Kidney (tissue), 13 donors: ENCODE measurements at regions not wholly inside any gene's neighbourhood (a gene's known extent, or its start where the extent isn't known, plus 50 kb on each side); places are given as distances from the start of the nearest gene placed in this dataset.

Source experiments
- DNase-seq, 5 donors: peaks; one replicate each; pipeline ENCODE4 v3.0.0-alpha.2; 2013 to 2020
- FAIRE-seq: peaks from 2 replicates; lab custom pipeline; 2012; peaks lifted over from hg19 to GRCh38; lab: Jason Lieb, UNC
- H3K27ac ChIP-seq, 2 donors: one replicate each; pipeline ENCODE4 v1.7.0; 2013; ENCODE audit warnings: low read depth in 2 of 2, low read length in 2 of 2, inconsistent platforms in 1 of 2
- H3K27me3 ChIP-seq: one replicate; pipeline ENCODE4 v1.7.1; 2013; ENCODE audit warnings: low read length, inconsistent platforms; ENCODE audit not compliant: control insufficient read depth, insufficient read depth
- H3K36me3 ChIP-seq, 3 donors: one replicate each; pipeline versions ENCODE4 v1.7.0 to v1.7.1; 2013; ENCODE audit warnings: low read length in 3 of 3, control low read depth in 1 of 3, inconsistent platforms in 1 of 3; ENCODE audit not compliant: insufficient read depth in 3 of 3, control insufficient read depth in 2 of 3
- H3K4me1 ChIP-seq, 3 donors: one replicate each; pipeline versions ENCODE4 v1.7.0 to v1.7.1; 2013; ENCODE audit warnings: low read length in 3 of 3, inconsistent platforms in 1 of 3, low read depth in 1 of 3; ENCODE audit not compliant: control insufficient read depth in 2 of 3, insufficient read depth in 2 of 3
- H3K4me3 ChIP-seq, 3 donors: one replicate each; pipeline versions ENCODE4 v1.7.0 to v1.8.1; 2013; ENCODE audit warnings: low read length in 3 of 3, control low read depth in 1 of 3, inconsistent platforms in 1 of 3
- H3K9ac ChIP-seq, 3 donors: one replicate each; pipeline versions ENCODE4 v1.7.0 to v1.7.1; 2013; ENCODE audit warnings: low read length in 3 of 3, control low read depth in 1 of 3, inconsistent platforms in 1 of 3
- H3K9me3 ChIP-seq, 3 donors: one replicate each; pipeline versions ENCODE4 v1.7.0 to v1.7.1; 2013; ENCODE audit warnings: low read length in 3 of 3, control low read depth in 1 of 3, inconsistent platforms in 1 of 3; ENCODE audit not compliant: control insufficient read depth in 2 of 3, insufficient read depth in 1 of 3
- CTCF ChIP-seq: IDR thresholded peaks from 3 replicates; pipeline ENCODE4 v1.5.1; 2012; ENCODE audit warnings: mild to moderate bottlenecking, moderate library complexity, borderline replicate concordance; ENCODE audit not compliant: insufficient read depth; ENCODE audit errors: extremely low read depth
- intact Hi-C: fragments of 100-400 bp; cut with DNase I; formaldehyde crosslinking; loops from one replicate; pipeline ENCODE4 v1.11.1; 2022
- donor health status: control.
- donor health status: control.
- donor health status: control.
- donor health status: control.
- donor health status: control.
- donor health status: DM: yes; HTN: yes; CAD: no.
- donor health status: Normal renal cell carcinoma (clear cell type).

- FAIRE-seq (no peak), DNase-seq (peak in 1 of 5 donors; percentile 3)
- no peaks in the 10 kb centered on the region for H3K36me3 ChIP-seq
- no peaks in the 10 kb centered on the region for H3K9me3 ChIP-seq
- H3K9ac ChIP-seq, result no peak overlapping the region
- H3K27me3 ChIP-seq, result no peaks in the 10 kb centered on the region
- H3K4me3 ChIP-seq, result no peak overlapping the region
- intact Hi-C loops, result no loop called here
- H3K27ac ChIP-seq, result no peak overlapping the region
- no peak for TF ChIP-seq CTCF
- H3K4me1 ChIP-seq, result no peaks in the 10 kb centered on the region
These were observed 1062.5 kb upstream of the PCDH9 start for GRCh38 chr13:68292601-68293000.

- H3K36me3 ChIP-seq, result no peaks in the 10 kb centered on the region
- FAIRE-seq (no peak), DNase-seq (no peak)
- intact Hi-C loops, result no loop called here
- no peaks in the 10 kb centered on the region for H3K27me3 ChIP-seq
- no peak for TF ChIP-seq CTCF
- no peak overlapping the region for H3K27ac ChIP-seq
- no peaks in the 10 kb centered on the region for H3K9me3 ChIP-seq
- no peaks in the 10 kb centered on the region for H3K4me1 ChIP-seq
- no peak overlapping the region for H3K4me3 ChIP-seq
- H3K9ac ChIP-seq, result no peak overlapping the region
These were observed 1061.5 kb upstream of the PCDH9 start for GRCh38 chr13:68291595-68291994.

GRCh38 chr13:68275758-68276157 is 1045.6 kb upstream of the PCDH9 start:
- Histone ChIP-seq H3K4me3 (no peak overlapping the region), H3K27ac (no peak overlapping the region), H3K9ac (no peak overlapping the region), H3K27me3 (no peaks in the 10 kb centered on the region), H3K9me3 (no peaks in the 10 kb centered on the region), H3K4me1 (no peaks in the 10 kb centered on the region), H3K36me3 (no peaks in the 10 kb centered on the region)
- FAIRE-seq (no peak), DNase-seq (no peak)
- intact Hi-C loops, result no loop called here
- TF ChIP-seq CTCF, result no peak

GRCh38 chr13:68272652-68273051 is 1042.5 kb upstream of the PCDH9 start:
- no peak for TF ChIP-seq CTCF
- H3K9me3 ChIP-seq, result no peaks in the 10 kb centered on the region
- H3K36me3 ChIP-seq, result no peaks in the 10 kb centered on the region
- no peaks in the 10 kb centered on the region for H3K4me1 ChIP-seq
- no peak overlapping the region for H3K27ac ChIP-seq
- FAIRE-seq, result no peak
- no peaks in the 10 kb centered on the region for H3K27me3 ChIP-seq
- peak in 1 of 5 donors; percentile 55 for DNase-seq
- no peak overlapping the region for H3K9ac ChIP-seq
- H3K4me3 ChIP-seq, result no peak overlapping the region
- intact Hi-C loops, result no loop called here
